HG02759 (cell line): ENCODE measurements at regions not wholly inside any gene's neighbourhood (a gene's known extent, or its start where the extent isn't known, plus 50 kb on each side); places are given as distances from the start of the nearest gene placed in this dataset.

Source experiments
- ATAC-seq: cut with Tn5 transposase; IDR thresholded peaks from one replicate; pipeline ENCODE4 v1.9.1; 2021; ENCODE audit warnings: mild to moderate bottlenecking, moderate library complexity; ENCODE audit not compliant: unreplicated experiment

GRCh38 chr11:15913261-15913660, 443.1 kb downstream of the SOX6 start:
- ATAC-seq, result no peak
